Urinary bladder (tissue), 3 donors: ENCODE measurements at regions not wholly inside any gene's neighbourhood (a gene's known extent, or its start where the extent isn't known, plus 50 kb on each side); places are given as distances from the start of the nearest gene placed in this dataset.

Experiments used
- DNase-seq: peaks from one replicate; pipeline ENCODE4 v3.0.0-alpha.2; 2015; ENCODE audit errors: extremely low spot score
- H3K27ac ChIP-seq: one replicate; pipeline ENCODE4 v1.5.1; 2013; ENCODE audit warnings: low read depth, mild to moderate bottlenecking, moderate library complexity
- H3K36me3 ChIP-seq: one replicate; pipeline ENCODE4 v1.6.1; 2013; ENCODE audit warnings: mild to moderate bottlenecking, moderate library complexity; ENCODE audit not compliant: insufficient read depth
- H3K4me1 ChIP-seq: one replicate; pipeline ENCODE4 v1.6.1; 2013; ENCODE audit warnings: mild to moderate bottlenecking, moderate library complexity; ENCODE audit not compliant: insufficient read depth
- H3K4me3 ChIP-seq: one replicate; pipeline ENCODE4 v1.5.1; 2013; ENCODE audit warnings: low read depth, low read length
- WGBS: extraction: QIAGEN DNeasy Blood & Tissue Kit; methylation state at CpG from one replicate; pipeline ENCODE4 v1.1.7; 2013; 5-methylcytosine and 5-hydroxymethylcytosine counted together
- donor health status: healthy with polysubstance abuse.
- donor health status: healthy.

DNA sequence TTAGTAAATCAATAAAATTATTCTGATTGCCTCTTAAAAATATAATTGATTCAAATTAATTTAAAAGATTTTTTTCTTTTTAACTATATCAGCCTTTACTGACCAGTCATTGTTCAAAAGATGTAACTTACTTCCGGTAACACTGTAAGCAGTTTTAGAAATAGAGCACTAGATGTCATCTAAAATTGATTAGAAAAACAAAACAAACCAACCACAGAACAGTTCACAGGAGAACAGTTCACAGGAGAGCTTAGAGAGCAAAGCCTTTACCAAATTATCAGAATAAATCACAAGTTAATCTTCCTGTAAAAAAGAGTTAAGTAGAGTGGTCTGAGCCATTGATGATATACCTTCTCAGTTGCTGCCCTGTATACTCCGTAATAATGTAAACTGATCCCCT lies 133.3 kb upstream of the DGKB start:
- no peaks in the 10 kb centered on the region for H3K36me3 ChIP-seq
- no peak for DNase-seq
- no peak overlapping the region for H3K4me3 ChIP-seq
- no peak overlapping the region for H3K27ac ChIP-seq
- no peaks in the 10 kb centered on the region for H3K4me1 ChIP-seq
- 94% methylated on average over 2 of the region's 2 CpGs for WGBS

DNA sequence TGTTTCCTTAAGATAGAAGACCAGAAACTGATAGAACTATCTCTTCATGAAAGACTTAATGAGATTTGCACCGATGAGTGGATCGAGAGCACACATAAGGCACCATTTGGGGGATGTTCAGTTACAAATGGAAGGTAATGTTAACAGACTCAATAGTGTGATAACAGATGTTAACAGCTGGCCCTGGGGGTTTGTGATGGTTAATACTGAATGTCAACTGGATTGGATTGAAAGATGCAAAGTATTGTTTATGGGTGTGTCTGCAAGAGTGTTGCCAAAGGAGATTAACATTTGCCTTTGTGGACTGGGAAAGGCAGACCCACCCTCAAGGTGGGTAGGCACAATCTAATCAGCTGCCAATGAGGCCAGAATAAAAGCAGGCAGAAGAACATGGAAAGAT lies 130.5 kb upstream of the DGKB start:
- 65% methylated on average over 2 of the region's 2 CpGs for WGBS
- DNase-seq: no peak

DNA sequence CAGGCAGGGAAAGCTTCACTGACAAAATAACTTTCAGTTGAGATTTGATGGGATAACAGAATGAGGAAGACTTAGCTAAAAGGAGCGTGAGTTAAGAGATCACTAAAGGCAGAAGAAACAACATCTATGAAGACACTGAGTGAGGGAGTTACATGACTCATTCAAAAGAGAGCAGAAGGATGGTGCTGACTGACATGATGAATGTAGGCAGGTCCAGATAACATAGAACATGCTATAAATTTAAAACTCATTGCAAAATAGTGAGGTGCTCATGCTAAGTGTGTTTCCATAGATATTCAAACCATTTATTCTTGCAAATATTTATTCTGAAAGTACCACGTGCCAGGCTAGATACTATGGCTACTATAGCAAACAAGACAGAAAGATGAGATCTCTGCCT lies 116.4 kb upstream of the DGKB start:
- no peaks in the 10 kb centered on the region for H3K36me3 ChIP-seq
- DNase-seq: no peak
- H3K4me1 ChIP-seq: no peaks in the 10 kb centered on the region
- no peak overlapping the region for H3K27ac ChIP-seq
- H3K4me3 ChIP-seq: no peak overlapping the region
- 64% methylated on average over 2 of the region's 2 CpGs for WGBS

More for the DNA sequence above, 130.5 kb upstream of the DGKB start:
- Histone ChIP-seq H3K27ac (no peak overlapping the region), H3K36me3 (no peaks in the 10 kb centered on the region), H3K4me1 (no peaks in the 10 kb centered on the region), H3K4me3 (no peak overlapping the region)

DNA sequence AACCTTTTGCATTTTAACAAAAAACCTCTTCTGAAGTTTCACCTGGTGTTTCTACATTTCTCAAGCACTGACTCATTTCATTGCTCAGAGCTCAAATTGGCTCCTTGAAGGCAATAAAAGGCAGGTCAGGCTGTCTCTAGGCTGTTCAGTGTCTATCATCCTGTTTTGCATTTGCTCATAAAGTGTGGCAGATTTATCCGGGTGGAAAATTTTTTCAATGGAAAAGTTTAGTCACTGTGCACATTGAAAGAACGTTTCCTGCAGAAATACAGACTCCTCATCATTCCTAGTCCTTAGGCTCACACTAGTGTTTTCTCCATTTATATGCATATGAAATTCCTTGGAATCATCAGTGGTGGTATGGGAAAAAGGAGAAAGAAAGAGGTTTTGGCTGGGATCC lies 114.2 kb upstream of the DGKB start:
- no peak for DNase-seq
- Histone ChIP-seq H3K4me1 (no peaks in the 10 kb centered on the region), H3K4me3 (no peak overlapping the region), H3K36me3 (no peaks in the 10 kb centered on the region), H3K27ac (no peak overlapping the region)
- 52% methylated on average over 2 of the region's 2 CpGs for WGBS

DNA sequence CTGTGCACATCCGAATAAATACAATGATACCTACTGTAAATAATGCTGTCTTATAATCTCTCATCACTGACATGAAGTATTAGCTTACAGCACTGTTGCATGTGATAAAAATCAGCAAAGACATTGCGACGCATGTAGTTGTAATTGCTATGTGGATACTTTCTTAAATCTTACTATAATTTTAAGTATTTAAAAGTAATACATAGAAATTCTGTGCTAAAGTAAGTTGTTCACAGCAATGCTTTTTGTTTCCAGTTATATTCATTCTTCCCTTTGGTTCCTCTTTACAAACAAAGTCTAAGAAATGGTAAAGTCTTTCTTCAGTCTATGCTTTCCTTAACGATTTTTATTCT lies 113.7 kb upstream of the DGKB start:
- no peak overlapping the region for H3K27ac ChIP-seq
- H3K4me1 ChIP-seq: no peaks in the 10 kb centered on the region
- no peak for DNase-seq
- no peaks in the 10 kb centered on the region for H3K36me3 ChIP-seq
- WGBS: 24% methylated on average over 4 of the region's 4 CpGs
- H3K4me3 ChIP-seq: no peak overlapping the region

DNA sequence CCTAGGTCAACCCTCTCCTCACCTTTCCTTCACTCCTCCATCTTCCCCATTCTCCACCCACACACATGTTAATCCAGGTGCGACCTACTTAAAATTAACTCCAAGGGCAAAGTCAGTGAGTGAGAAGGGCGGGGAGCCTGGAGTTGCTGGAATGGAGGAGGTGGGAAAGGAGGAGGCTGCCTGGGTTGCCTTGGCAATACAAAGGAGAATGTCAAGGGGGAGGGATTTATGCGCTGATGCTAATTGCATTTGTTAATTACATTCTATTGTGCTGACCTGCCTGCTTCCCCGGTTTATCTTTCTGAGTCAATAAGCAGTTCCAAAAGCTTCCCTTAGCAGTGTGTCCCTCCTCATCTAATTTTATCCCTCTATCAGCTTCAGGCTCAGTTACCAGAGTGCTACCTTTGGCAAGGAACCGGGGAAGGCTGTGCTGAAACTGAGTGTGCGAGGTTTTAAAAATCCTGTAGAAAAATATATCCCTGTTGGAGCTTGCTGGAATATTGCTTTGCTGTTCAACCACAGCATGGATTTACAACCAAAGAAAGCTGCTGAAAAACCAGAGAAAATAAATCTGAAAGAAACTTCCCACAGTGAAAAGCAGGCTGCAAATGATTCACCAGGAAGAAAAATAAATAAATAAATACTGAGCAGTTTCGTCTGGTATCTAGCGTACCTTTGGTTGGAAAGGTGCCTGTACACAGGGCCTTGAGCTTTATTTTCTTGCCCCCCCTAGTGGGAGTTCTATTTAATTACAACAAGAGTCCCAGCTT lies 113.2 kb upstream of the DGKB start:
- no peaks in the 10 kb centered on the region for H3K4me1 ChIP-seq
- H3K27ac ChIP-seq: no peak overlapping the region
- DNase-seq: peak; percentile 77
- H3K4me3 ChIP-seq: no peak overlapping the region
- no peaks in the 10 kb centered on the region for H3K36me3 ChIP-seq
- 26% methylated on average over 8 of the region's 8 CpGs for WGBS

DNA sequence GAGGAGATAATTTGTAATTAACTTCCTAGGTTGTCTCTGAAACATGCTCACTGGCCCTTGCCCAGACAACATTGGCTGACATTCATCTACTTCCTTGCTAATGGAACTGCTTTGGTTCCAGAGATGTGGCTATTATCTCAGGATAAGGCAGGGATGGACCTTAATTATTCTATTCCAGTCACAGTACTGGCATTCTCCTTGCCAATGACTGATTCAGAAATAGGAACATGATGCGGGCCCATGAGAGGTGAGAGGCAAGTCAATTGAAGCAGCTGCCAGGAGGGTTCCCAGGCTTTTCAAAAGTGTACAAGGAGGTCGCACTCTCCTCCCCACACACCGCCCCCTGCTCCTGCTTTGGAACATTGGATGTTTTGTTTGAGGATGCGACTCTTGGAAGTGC lies 109.6 kb upstream of the DGKB start:
- no peaks in the 10 kb centered on the region for H3K4me1 ChIP-seq
- H3K36me3 ChIP-seq: no peaks in the 10 kb centered on the region
- DNase-seq: no peak
- 89% methylated on average over 4 of the region's 4 CpGs for WGBS
- H3K27ac ChIP-seq: no peak overlapping the region
- no peak overlapping the region for H3K4me3 ChIP-seq

DNA sequence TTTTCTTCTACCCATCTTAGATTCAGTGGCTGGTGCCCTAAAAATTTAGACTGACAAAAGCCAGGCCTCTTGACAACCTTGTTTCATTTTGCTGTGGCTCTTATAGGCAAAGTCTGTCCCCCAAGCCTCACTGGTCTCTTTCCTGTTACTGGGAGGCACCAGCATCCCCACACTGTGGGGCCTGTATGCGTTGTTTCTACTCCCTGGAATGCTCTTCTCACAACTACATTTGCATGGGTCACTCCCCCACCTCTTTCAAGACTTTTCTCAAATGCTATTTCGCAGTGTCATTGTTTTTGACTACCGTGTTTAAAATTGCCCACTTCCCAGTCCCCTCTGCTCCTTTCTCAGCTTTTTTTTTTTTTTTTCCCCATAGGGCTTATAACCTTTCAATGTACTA lies 108.7 kb upstream of the DGKB start:
- Histone ChIP-seq H3K36me3 (no peaks in the 10 kb centered on the region), H3K4me3 (no peak overlapping the region), H3K4me1 (no peaks in the 10 kb centered on the region), H3K27ac (no peak overlapping the region)
- no peak for DNase-seq
- WGBS: 80% methylated on average over 3 of the region's 3 CpGs

DNA sequence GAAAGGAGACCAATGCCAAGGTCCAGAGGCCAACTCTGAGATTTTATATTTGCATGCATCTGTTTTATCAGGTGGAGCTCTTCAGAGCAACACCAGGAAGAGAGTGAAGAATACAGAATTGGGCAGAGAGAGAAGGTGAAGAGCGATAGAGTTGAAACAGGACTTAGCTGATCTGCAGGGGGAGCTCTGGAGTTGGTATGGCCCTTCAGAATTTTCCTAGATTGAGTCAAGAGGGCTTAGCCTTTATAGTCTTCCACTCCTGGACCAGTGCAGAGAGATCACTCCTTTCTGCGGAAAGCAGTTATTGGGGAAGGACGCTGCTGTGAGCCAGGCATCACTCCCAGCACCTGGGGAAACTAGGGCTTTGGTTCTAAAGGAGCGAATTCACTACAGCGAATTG lies 105.0 kb upstream of the DGKB start:
- Histone ChIP-seq H3K4me1 (no peaks in the 10 kb centered on the region), H3K36me3 (no peaks in the 10 kb centered on the region), H3K4me3 (no peak overlapping the region), H3K27ac (no peak overlapping the region)
- 88% methylated on average over 5 of the region's 5 CpGs for WGBS
- DNase-seq: no peak

DNA sequence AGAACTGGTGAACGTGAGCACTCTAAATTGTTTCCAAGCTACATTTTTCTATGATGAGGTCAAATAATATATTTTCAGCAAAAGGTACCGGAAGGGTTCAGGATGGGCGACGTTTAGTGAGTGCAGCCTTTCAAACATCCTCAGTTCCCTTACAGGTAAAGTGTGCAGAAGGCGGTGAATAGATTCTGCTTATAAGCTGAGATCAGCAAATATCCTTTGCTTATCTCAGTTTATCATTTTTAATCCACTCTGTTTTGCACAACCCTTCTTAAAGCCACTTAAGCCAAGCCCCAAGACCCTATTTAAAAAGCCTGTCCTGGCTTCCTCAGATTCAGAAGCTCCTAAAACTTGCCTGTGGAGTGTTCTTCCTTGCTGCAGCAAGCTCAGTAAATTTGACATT lies 103.1 kb upstream of the DGKB start:
- no peak overlapping the region for H3K27ac ChIP-seq
- no peak overlapping the region for H3K4me3 ChIP-seq
- 72% methylated on average over 5 of the region's 5 CpGs for WGBS
- no peaks in the 10 kb centered on the region for H3K4me1 ChIP-seq
- no peaks in the 10 kb centered on the region for H3K36me3 ChIP-seq
- DNase-seq: no peak

DNA sequence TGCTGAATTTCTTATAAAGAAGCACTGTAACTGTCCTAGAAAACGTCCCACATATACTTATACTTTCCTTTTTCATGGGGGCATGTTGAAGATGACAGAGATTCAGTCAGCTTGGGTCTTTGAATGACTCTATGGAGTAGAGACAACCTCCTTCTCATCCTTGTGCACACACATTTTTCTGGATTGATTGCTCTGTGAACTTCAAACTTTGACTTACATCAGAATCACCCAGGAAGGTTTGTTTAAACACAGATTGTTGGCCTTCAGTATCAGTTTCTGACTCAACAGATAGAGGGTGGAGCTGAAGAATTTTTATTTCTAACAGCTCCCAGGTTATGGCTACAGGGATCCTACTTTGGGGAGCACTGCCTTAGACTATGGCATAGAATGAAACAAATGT lies 97.6 kb upstream of the DGKB start:
- Histone ChIP-seq H3K36me3 (no peaks in the 10 kb centered on the region), H3K4me1 (no peaks in the 10 kb centered on the region), H3K27ac (no peak overlapping the region), H3K4me3 (no peak overlapping the region)
- WGBS: 64% methylated on average over 1 of the region's 1 CpG
- DNase-seq: no peak

DNA sequence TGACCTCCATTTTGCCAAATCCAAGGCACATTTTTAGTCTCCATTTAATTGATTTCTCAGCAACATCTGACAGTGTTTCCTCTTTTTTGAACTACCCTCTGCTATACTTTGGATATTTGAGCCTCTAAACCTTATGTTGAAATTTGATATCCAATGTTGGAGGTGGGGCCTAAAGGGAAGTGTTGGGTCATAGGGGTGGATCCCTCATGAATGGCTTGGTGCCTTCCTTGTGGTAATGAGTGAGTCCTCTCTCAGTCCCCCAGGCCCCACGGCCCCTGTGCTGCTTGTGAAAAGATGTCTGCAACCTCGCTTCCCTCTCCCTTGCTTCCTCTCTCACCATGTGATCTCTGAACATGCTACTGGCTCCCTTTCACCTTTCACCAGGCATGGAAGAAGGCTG lies 96.8 kb upstream of the DGKB start:
- DNase-seq: no peak
- Histone ChIP-seq H3K4me1 (no peaks in the 10 kb centered on the region), H3K4me3 (no peak overlapping the region), H3K27ac (no peak overlapping the region), H3K36me3 (no peaks in the 10 kb centered on the region)
- WGBS: 82% methylated on average over 2 of the region's 2 CpGs

DNA sequence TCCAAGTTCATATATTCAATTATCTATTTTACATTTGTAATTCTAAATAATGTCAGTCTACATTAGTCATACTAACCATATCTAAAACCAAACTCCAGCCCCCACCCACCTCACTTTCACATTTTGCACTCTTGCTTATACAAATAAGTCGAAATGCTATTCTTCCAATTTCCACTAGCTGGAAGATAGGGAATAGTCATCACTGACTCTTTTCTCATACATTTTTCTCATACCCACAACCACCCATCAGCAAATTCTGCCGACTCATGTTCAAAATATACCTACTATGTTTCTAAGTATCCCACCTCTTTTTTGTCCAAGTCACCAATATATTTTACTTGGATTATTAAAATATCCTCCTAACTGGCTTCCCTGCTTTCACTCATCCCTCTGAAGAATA lies 93.2 kb upstream of the DGKB start:
- WGBS: 83% methylated on average over 2 of the region's 2 CpGs
- H3K27ac ChIP-seq: no peak overlapping the region
- no peaks in the 10 kb centered on the region for H3K4me1 ChIP-seq
- no peaks in the 10 kb centered on the region for H3K36me3 ChIP-seq
- H3K4me3 ChIP-seq: no peak overlapping the region
- DNase-seq: no peak

DNA sequence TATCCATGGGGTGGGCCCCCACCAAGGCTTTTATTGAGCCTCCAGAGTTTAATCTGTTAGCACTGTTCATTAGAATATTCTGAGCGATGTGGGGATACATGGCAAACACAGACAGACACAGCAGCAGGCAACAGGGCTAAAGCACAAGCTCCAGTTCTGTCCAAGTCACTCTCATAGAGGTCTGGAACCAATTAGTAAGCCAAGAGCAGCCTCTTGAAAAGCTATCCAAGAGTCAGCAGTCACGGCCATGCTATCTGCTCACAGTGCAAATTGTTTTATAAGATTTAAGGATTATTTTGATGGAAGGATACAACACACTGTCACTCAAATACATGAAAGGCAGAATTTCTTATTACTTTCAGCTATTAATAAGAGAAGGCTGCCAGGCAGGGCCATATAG lies 86.4 kb upstream of the DGKB start:
- no peaks in the 10 kb centered on the region for H3K36me3 ChIP-seq
- 73% methylated on average over 2 of the region's 2 CpGs for WGBS
- no peak for DNase-seq
- no peaks in the 10 kb centered on the region for H3K4me1 ChIP-seq
- no peak overlapping the region for H3K27ac ChIP-seq
- H3K4me3 ChIP-seq: no peak overlapping the region

DNA sequence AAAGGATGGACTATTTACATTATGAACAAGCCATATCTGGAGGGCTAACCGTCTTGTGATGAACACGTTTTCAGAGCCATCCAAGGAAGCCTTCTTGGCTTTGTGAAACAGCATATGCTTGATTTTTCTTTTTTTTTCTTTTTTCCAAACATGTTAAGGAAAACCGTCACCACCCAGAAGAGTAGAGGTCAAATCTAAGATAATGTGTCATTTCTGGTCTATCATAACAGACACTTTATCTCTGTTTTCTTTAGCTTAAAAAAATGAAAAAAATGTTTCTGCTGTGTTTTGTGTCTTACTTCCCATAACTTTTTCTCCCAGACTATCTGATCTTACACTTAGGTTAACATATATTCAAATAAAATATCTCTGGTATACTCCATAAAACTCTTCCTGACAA lies 76.1 kb upstream of the DGKB start:
- DNase-seq: no peak
- H3K36me3 ChIP-seq: no peaks in the 10 kb centered on the region
- 35% methylated on average over 3 of the region's 3 CpGs for WGBS
- H3K4me3 ChIP-seq: no peak overlapping the region
- no peak overlapping the region for H3K27ac ChIP-seq
- H3K4me1 ChIP-seq: no peaks in the 10 kb centered on the region
